ENCODE measurements at regions not wholly inside any gene's neighbourhood (a gene's known extent, or its start where the extent isn't known, plus 50 kb on each side); places are given as distances from the start of the nearest gene placed in this dataset.
A peak's percentile ranks its signal among the peaks of the same experiment; 100 is the strongest.

DNA sequence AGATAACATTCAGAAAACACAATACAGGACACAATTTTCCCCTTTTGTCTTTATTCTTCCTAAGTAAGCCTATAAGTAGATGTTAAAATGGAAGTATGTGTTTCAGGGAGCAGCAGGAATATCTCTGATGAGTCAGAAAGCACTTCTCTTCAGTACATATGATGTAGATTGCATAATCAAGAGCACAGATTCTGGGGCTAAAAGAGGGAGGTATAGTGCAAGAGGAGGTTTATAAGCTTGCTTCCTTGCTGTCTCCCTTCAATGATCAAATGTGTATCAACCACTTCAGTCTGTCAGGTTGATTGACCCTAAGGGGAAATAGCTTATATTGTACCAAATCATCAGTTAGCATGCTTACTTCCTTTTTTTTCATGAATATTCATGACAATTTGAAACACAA lies 822.8 kb downstream of the BRINP3 start:
- Histone ChIP-seq H3K36me3 (ENCODE audit: control insufficient read depth, insufficient read depth, low read length) (no peaks in the 10 kb centered on the region), H3K27me3 (ENCODE audit: control insufficient read depth, insufficient read depth, low read length) (no peaks in the 10 kb centered on the region), H3K9me3 (ENCODE audit: control insufficient read depth, insufficient read depth, low read length) (no peaks in the 10 kb centered on the region), H3K4me3 (ENCODE audit: low read length) (no peak overlapping the region), H3K4me1 (ENCODE audit: control insufficient read depth, insufficient read depth, low read length) (no peaks in the 10 kb centered on the region), H3K27ac (ENCODE audit: low read length) (no peak overlapping the region)
- no peak for DNase-seq (ENCODE audit: low read depth, low spot score)

DNA sequence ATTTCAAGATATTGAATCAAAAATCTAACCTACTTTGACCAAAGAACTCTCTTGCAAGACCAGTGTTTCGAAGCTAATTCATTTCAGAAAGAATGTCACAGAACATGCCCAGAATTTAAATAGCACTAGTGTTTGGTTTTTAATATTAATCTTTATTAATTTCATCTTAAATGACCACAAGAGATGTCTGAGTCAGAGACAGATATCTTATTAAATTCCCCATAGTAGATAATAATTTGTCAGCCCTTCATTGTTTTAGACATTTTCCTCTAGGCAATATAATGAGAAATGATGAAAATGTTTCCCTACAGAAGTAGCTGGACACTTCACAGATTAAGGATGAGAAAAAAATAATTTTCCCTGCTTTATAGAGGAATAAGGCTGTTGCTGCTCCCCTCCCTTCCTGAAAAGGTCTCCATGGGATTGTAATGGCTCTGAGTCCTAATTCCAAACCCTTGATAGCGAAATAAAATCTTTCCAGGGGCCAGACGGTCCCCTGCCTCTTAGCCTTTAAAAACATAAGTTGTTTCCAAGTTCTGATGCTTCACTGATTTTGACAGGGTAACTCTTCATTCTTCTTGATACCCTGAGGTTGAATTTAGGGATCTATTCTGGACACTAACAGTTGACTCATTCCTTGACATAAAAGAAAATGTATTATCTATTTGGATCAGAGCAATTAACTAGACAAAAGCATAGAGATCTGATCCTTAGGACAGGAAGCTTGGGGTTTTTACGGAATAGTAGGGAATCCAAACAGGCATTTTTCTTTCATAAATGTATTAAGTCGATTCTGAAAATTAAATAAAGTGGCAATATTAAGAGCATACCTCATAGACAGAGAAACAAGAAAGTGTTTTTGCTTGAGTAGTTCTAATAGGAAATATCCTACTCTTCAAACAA lies 820.8 kb downstream of the BRINP3 start:
- no peak overlapping the region for H3K4me3 ChIP-seq (ENCODE audit: low read length)
- H3K9me3 ChIP-seq (ENCODE audit: control insufficient read depth, insufficient read depth, low read length), result no peaks in the 10 kb centered on the region
- DNase-seq (ENCODE audit: low read depth, low spot score), result no peak

DNA sequence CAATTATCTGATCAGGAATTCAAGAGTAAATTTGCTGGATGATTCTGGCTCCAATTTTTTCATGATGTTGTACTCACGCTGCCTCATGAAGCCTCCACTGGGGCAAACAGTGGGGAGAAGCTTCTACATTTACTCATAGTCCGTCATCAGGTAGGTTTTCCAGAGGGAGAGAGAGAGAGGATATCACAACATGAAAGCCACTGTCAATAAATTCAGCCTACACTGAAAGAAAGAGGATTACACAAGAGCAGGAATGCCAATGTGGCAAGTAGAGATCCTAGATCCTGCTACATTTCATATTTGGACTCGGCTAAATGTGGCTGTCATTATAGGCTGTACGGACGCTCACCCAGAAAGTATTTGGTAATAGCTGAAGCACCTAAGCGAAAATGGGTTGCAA lies 819.9 kb downstream of the BRINP3 start:
- WGBS (ENCODE audit: insufficient coverage, insufficient read length), result no CpG with 5 or more reads among the region's 6 CpGs
- H3K27me3 ChIP-seq (ENCODE audit: control insufficient read depth, insufficient read depth, low read length), result no peaks in the 10 kb centered on the region
- H3K27ac ChIP-seq (ENCODE audit: low read length), result no peak overlapping the region
- H3K36me3 ChIP-seq (ENCODE audit: control insufficient read depth, insufficient read depth, low read length), result no peaks in the 10 kb centered on the region
- no peaks in the 10 kb centered on the region for H3K4me1 ChIP-seq (ENCODE audit: control insufficient read depth, insufficient read depth, low read length)
- H3K9me3 ChIP-seq (ENCODE audit: control insufficient read depth, insufficient read depth, low read length), result no peaks in the 10 kb centered on the region
- no peak overlapping the region for H3K4me3 ChIP-seq (ENCODE audit: low read length)
- DNase-seq (ENCODE audit: low read depth, low spot score), result no peak

More for the DNA sequence above, 820.8 kb downstream of the BRINP3 start:
- WGBS (ENCODE audit: insufficient coverage, insufficient read length), result no CpG with 5 or more reads among the region's 5 CpGs
- H3K36me3 ChIP-seq (ENCODE audit: control insufficient read depth, insufficient read depth, low read length), result no peaks in the 10 kb centered on the region
- no peaks in the 10 kb centered on the region for H3K27me3 ChIP-seq (ENCODE audit: control insufficient read depth, insufficient read depth, low read length)
- no peak overlapping the region for H3K27ac ChIP-seq (ENCODE audit: low read length)
- no peaks in the 10 kb centered on the region for H3K4me1 ChIP-seq (ENCODE audit: control insufficient read depth, insufficient read depth, low read length)

DNA sequence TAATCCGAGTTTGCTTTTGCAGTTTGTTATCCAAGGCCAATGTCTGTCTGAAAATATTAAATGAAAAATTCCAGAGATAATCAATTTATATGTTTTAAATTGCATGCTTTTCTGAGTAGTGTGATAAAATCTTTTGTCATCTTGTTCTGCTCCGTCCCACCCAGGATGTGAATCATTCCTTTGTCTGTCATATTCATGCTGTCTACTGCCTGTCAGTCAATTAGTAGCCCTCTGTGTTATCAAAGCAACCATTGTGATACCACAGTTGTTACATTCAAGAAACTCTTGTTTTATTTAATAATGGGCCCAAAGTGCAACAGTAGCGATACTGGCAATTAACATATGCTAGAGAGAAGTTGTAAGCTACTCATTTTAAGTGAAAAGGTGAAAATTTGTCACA lies 819.3 kb downstream of the BRINP3 start:
- no peaks in the 10 kb centered on the region for H3K36me3 ChIP-seq (ENCODE audit: control insufficient read depth, insufficient read depth, low read length)
- H3K9me3 ChIP-seq (ENCODE audit: control insufficient read depth, insufficient read depth, low read length), result no peaks in the 10 kb centered on the region
- no CpG with 5 or more reads among the region's 3 CpGs for WGBS (ENCODE audit: insufficient coverage, insufficient read length)
- no peak overlapping the region for H3K4me3 ChIP-seq (ENCODE audit: low read length)
- no peaks in the 10 kb centered on the region for H3K27me3 ChIP-seq (ENCODE audit: control insufficient read depth, insufficient read depth, low read length)
- DNase-seq (ENCODE audit: low read depth, low spot score), result no peak
- no peak overlapping the region for H3K27ac ChIP-seq (ENCODE audit: low read length)
- no peaks in the 10 kb centered on the region for H3K4me1 ChIP-seq (ENCODE audit: control insufficient read depth, insufficient read depth, low read length)

DNA sequence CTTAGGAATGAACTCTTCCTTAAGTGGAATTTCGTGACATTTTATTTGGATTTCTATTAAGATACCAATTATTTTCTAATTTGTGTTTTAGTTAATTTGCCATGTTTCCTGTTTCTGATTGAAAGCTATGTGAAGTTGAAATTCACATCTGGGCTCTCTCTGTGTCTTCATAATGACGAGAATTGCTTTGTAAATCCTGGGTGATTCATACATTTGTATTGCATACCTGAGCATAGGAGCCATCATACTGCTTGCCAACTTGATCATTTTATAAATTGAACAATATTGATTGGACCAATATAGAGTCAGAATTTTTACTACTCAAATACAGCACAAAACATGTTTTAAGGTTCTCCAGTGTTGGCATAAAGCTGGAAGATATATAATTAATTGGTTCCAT lies 817.9 kb downstream of the BRINP3 start:
- H3K27ac ChIP-seq (ENCODE audit: low read length), result no peak overlapping the region
- no CpG with 5 or more reads among the region's 2 CpGs for WGBS (ENCODE audit: insufficient coverage, insufficient read length)
- no peaks in the 10 kb centered on the region for H3K4me1 ChIP-seq (ENCODE audit: control insufficient read depth, insufficient read depth, low read length)
- DNase-seq (ENCODE audit: low read depth, low spot score), result no peak
- H3K27me3 ChIP-seq (ENCODE audit: control insufficient read depth, insufficient read depth, low read length), result no peaks in the 10 kb centered on the region
- no peaks in the 10 kb centered on the region for H3K36me3 ChIP-seq (ENCODE audit: control insufficient read depth, insufficient read depth, low read length)
- H3K9me3 ChIP-seq (ENCODE audit: control insufficient read depth, insufficient read depth, low read length), result no peaks in the 10 kb centered on the region
- no peak overlapping the region for H3K4me3 ChIP-seq (ENCODE audit: low read length)

DNA sequence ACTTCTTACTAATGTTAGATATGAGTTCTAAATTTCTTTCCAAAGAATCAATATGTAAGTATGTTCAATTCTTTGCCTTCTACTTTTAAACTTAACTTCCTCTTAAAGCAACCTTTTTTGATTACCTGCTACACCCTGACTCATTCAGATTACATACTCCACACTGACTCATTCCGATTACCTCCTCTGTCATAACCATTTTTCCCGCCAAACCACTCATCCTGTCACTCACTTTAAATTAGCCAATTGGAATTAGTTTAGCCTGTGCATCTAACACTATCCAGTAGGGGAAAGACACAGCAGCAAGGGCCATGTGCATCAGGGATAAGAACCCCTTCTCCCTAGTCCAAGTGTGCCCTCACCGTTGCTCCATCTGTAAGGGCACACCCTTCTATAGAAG lies 815.5 kb downstream of the BRINP3 start:
- no peaks in the 10 kb centered on the region for H3K4me1 ChIP-seq (ENCODE audit: control insufficient read depth, insufficient read depth, low read length)
- H3K27ac ChIP-seq (ENCODE audit: low read length), result no peak overlapping the region
- no peaks in the 10 kb centered on the region for H3K36me3 ChIP-seq (ENCODE audit: control insufficient read depth, insufficient read depth, low read length)
- H3K27me3 ChIP-seq (ENCODE audit: control insufficient read depth, insufficient read depth, low read length), result no peaks in the 10 kb centered on the region
- H3K9me3 ChIP-seq (ENCODE audit: control insufficient read depth, insufficient read depth, low read length), result no peaks in the 10 kb centered on the region
- DNase-seq (ENCODE audit: low read depth, low spot score), result no peak
- WGBS (ENCODE audit: insufficient coverage, insufficient read length), result no CpG with 5 or more reads among the region's 3 CpGs
- H3K4me3 ChIP-seq (ENCODE audit: low read length), result no peak overlapping the region

DNA sequence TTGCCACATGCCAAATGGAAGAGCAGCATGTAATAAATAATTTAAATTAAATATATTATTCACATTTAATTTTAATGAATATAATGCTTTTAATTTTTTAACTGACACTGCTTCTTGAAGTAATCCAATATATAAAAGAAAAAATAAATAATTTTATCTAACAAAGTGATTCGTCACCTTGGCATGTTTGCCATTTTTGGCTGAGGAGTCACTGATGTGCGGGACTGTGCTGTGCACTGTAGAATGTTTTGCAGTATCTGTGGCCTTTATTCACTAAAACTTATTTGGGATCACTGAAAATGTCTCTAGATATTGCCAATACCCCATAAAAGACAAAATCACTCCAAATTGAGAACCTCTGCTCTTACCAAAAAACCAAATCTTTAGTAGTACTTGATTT lies 807.8 kb downstream of the BRINP3 start:
- DNase-seq (ENCODE audit: low read depth, low spot score), result no peak
- Histone ChIP-seq H3K27me3 (ENCODE audit: control insufficient read depth, insufficient read depth, low read length) (no peaks in the 10 kb centered on the region), H3K36me3 (ENCODE audit: control insufficient read depth, insufficient read depth, low read length) (no peaks in the 10 kb centered on the region), H3K27ac (ENCODE audit: low read length) (no peak overlapping the region), H3K4me3 (ENCODE audit: low read length) (no peak overlapping the region), H3K9me3 (ENCODE audit: control insufficient read depth, insufficient read depth, low read length) (no peaks in the 10 kb centered on the region), H3K4me1 (ENCODE audit: control insufficient read depth, insufficient read depth, low read length) (no peaks in the 10 kb centered on the region)
- no CpG with 5 or more reads among the region's 2 CpGs for WGBS (ENCODE audit: insufficient coverage, insufficient read length)

DNA sequence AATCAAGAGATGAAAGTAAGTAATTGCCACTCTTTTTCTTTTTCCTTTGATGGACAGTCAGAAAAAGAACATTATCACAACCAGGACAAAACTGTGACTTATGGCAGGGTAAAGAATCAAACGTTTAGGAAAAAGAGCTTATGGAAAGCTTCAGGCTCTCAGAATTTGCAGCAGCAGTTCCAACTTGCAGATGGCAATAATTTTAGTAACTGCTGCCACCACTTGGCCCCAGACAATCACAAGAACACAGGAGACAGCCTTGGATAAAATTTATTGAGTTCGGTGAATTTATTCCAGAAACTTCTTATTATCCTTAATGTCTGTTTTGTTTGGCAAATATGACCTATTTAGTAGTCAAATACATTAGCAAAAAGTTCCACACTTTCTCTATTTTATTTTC lies 804.4 kb downstream of the BRINP3 start:
- WGBS (ENCODE audit: insufficient coverage, insufficient read length), result no CpG with 5 or more reads among the region's 2 CpGs
- H3K27ac ChIP-seq (ENCODE audit: low read length), result no peak overlapping the region

DNA sequence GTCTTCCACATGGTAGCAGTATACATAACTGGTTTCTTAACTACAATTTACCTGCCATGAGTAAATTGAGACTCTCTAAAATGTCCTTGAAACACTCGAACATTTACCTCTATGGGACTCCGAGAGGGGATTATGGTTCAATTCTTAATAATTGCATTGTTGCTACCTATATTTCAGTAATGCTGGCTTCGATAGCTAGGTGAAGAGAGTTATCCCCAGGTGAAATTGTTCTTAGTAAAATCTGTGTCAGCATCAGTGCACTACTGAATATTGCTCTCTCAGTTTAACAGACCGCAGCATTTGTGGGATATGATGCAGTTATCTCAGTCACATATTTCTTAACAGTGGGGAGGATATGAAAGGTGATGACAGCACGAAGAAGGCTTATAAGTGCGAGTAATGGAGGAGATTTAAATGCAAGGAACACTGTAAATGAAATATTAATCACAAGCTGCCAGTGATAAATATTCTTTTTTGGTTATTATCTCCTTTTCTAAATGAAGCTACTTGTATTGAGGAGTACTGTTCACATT lies 801.9 kb downstream of the BRINP3 start:
- no peak for DNase-seq (ENCODE audit: low read depth, low spot score)
- no CpG with 5 or more reads among the region's 6 CpGs for WGBS (ENCODE audit: insufficient coverage, insufficient read length)

More for the DNA sequence above, 804.4 kb downstream of the BRINP3 start:
- DNase-seq (ENCODE audit: low read depth, low spot score), result no peak
- H3K36me3 ChIP-seq (ENCODE audit: control insufficient read depth, insufficient read depth, low read length), result no peaks in the 10 kb centered on the region
- no peak overlapping the region for H3K4me3 ChIP-seq (ENCODE audit: low read length)
- H3K9me3 ChIP-seq (ENCODE audit: control insufficient read depth, insufficient read depth, low read length), result no peaks in the 10 kb centered on the region
- no peaks in the 10 kb centered on the region for H3K27me3 ChIP-seq (ENCODE audit: control insufficient read depth, insufficient read depth, low read length)
- no peaks in the 10 kb centered on the region for H3K4me1 ChIP-seq (ENCODE audit: control insufficient read depth, insufficient read depth, low read length)

DNA sequence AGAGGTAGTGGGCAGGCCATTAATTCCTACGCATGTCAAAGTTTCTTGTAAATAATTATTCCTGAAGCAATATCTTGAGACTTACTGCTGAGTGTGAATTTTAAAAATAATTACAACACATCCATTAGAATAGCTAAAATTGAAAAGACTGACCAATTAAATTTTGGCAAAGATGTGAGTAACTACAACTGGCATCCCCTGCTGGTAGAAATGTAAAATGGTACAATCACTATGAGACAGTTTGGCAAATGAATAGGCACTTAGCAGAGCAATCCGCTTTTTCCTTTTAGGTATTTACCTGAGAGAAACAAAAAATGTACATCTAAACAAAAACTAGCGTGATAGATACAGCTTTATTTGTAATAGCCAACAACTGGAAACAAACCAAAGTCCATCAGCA lies 798.9 kb downstream of the BRINP3 start:
- WGBS (ENCODE audit: insufficient coverage, insufficient read length), result no CpG with 5 or more reads among the region's 3 CpGs
- Histone ChIP-seq H3K4me1 (ENCODE audit: control insufficient read depth, insufficient read depth, low read length) (no peaks in the 10 kb centered on the region), H3K27me3 (ENCODE audit: control insufficient read depth, insufficient read depth, low read length) (no peaks in the 10 kb centered on the region), H3K4me3 (ENCODE audit: low read length) (no peak overlapping the region), H3K9me3 (ENCODE audit: control insufficient read depth, insufficient read depth, low read length) (no peaks in the 10 kb centered on the region), H3K27ac (ENCODE audit: low read length) (no peak overlapping the region), H3K36me3 (ENCODE audit: control insufficient read depth, insufficient read depth, low read length) (no peaks in the 10 kb centered on the region)
- peak; percentile 4 for DNase-seq (ENCODE audit: low read depth, low spot score)

More for the DNA sequence above, 801.9 kb downstream of the BRINP3 start:
- Histone ChIP-seq H3K27ac (ENCODE audit: low read length) (no peak overlapping the region), H3K36me3 (ENCODE audit: control insufficient read depth, insufficient read depth, low read length) (no peaks in the 10 kb centered on the region), H3K4me3 (ENCODE audit: low read length) (no peak overlapping the region), H3K4me1 (ENCODE audit: control insufficient read depth, insufficient read depth, low read length) (no peaks in the 10 kb centered on the region), H3K9me3 (ENCODE audit: control insufficient read depth, insufficient read depth, low read length) (no peaks in the 10 kb centered on the region), H3K27me3 (ENCODE audit: control insufficient read depth, insufficient read depth, low read length) (no peaks in the 10 kb centered on the region)

Measured in iPS DF 6.9 (cell line).